Stomach (tissue), 8 donors: ENCODE measurements at regions not wholly inside any gene's neighbourhood (a gene's known extent, or its start where the extent isn't known, plus 50 kb on each side); places are given as distances from the start of the nearest gene placed in this dataset.
A peak's percentile ranks its signal among the peaks of the same experiment; 100 is the strongest.

ENCODE experiments used
- DNase-seq, 2 donors: peaks; one replicate each; pipeline versions ENCODE4 v3.0.0 to v3.0.0-alpha.2; 2013 to 2019
- H3K27ac ChIP-seq, 5 donors: fragments of 200-600 bp in 4 of 5; sonication (generic) in 4 of 5; one replicate each; pipeline ENCODE4 v1.5.1; 2013 to 2019; ENCODE audit warnings: mild to moderate bottlenecking in 1 of 5, moderate library complexity in 1 of 5
- H3K27me3 ChIP-seq, 3 donors: fragments of 200-600 bp; sonication (generic); one replicate each; pipeline ENCODE4 v1.5.1; 2017 to 2019; ENCODE audit warnings: mixed run types in 1 of 3
- H3K36me3 ChIP-seq, 4 donors: fragments of 200-600 bp; sonication (generic); 1 replicate in 3 of 4; 2 replicates in 1 of 4; pipeline ENCODE4 v1.5.1; 2016 to 2019
- H3K4me1 ChIP-seq, 4 donors: fragments of 200-600 bp; sonication (generic); one replicate each; pipeline ENCODE4 v1.5.1; 2016 to 2019
- H3K4me3 ChIP-seq, 4 donors: fragments of 200-600 bp; sonication (generic) in 3 of 4; one replicate each; pipeline ENCODE4 v1.5.1; 2016 to 2019; ENCODE audit warnings: mild to moderate bottlenecking in 1 of 4
- H3K9me3 ChIP-seq, 4 donors: fragments of 200-600 bp; sonication (generic); one replicate each; pipeline ENCODE4 v1.5.1; 2016 to 2019
- CTCF ChIP-seq, 7 experiments: fragments of 450-650 bp in 4 of 7; fragments of 200-600 bp in 3 of 7; sonication (generic) in 3 of 7; IDR thresholded peaks; one replicate each; pipeline ENCODE4 v1.5.1; 2016 to 2019; ENCODE audit warnings: antibody characterized with exemption in 7 of 7, control low read depth in 2 of 7, mild to moderate bottlenecking in 1 of 7
- EP300 ChIP-seq: sonication (generic); formaldehyde crosslinking; IDR thresholded peaks from one replicate; pipeline ENCODE4 v1.6.1; 2017; ENCODE audit warnings: antibody characterized with exemption
- POLR2A ChIP-seq, 4 donors: fragments of 450-650 bp; IDR thresholded peaks; one replicate each; pipeline ENCODE4 v1.6.1; 2016; ENCODE audit warnings: antibody characterized with exemption in 4 of 4, control low read depth in 2 of 4, mild to moderate bottlenecking in 1 of 4, moderate library complexity in 1 of 4
- POLR2AphosphoS5 ChIP-seq, 3 donors: sonication (generic); formaldehyde crosslinking; IDR thresholded peaks; one replicate each; pipeline ENCODE4 v1.6.1; 2016; ENCODE audit warnings: antibody characterized with exemption in 3 of 3
- WGBS, 5 donors: extraction: QIAGEN DNeasy Blood & Tissue Kit in 3 of 5; methylation state at CpG; one replicate each; pipeline versions ENCODE4 v1.1.5 to v1.1.7; 2013 to 2018; 5-methylcytosine and 5-hydroxymethylcytosine counted together
- intact Hi-C: fragments of 100-400 bp; cut with DNase I; formaldehyde crosslinking; loops from one replicate; pipeline ENCODE4 v1.15.1; 2023; ENCODE audit warnings: low total_unique reads
- donor health status: healthy with polysubstance abuse.
- donor health status: Bipolar disorder and iron deficiency.
- donor health status: healthy.

GRCh38 chr14:85417396-85417795 is 112.5 kb upstream of the FLRT2 start:
- TF ChIP-seq POLR2AphosphoS5 (IDR thresholded peaks at IDR 0.05) (no peak), EP300 (no peak), POLR2A (IDR thresholded peaks at IDR 0.05) (no peak), CTCF (IDR thresholded peaks at IDR 0.05) (no peak)
- 63 to 79% (median 72%) methylated on average over 2 of the region's 2 CpGs for WGBS, 5 donors

GRCh38 chr14:85418721-85419120 is 111.2 kb upstream of the FLRT2 start:
- WGBS, 5 donors, result 46 to 69% (median 64%) methylated on average over 1 of the region's 1 CpG
- DNase-seq, result peak in 1 of 2 donors; percentile 26
- intact Hi-C loops, result no loop called here

More at GRCh38 chr14:85417396-85417795, 112.5 kb upstream of the FLRT2 start:
- H3K4me1 ChIP-seq, result peaks cover 0 to 9% (median 0%) of the 10 kb centered on the region in 4 donors
- no peak overlapping the region for H3K27ac ChIP-seq
- DNase-seq, result no peak
- H3K27me3 ChIP-seq, result no peaks in the 10 kb centered on the region
- H3K9me3 ChIP-seq, result no peaks in the 10 kb centered on the region
- intact Hi-C loops, result no loop called here
- no peaks in the 10 kb centered on the region for H3K36me3 ChIP-seq
- no peak overlapping the region for H3K4me3 ChIP-seq

GRCh38 chr14:85420278-85420677 is 109.7 kb upstream of the FLRT2 start:
- intact Hi-C loops, result no loop called here
- no peak overlapping the region for H3K4me3 ChIP-seq
- DNase-seq, result no peak
- H3K4me1 ChIP-seq, result peaks cover 0 to 7% (median 0%) of the 10 kb centered on the region in 4 donors
- 84 to 96% (median 92%) methylated on average over 1 of the region's 1 CpG for WGBS, 5 donors
- no peaks in the 10 kb centered on the region for H3K9me3 ChIP-seq
- H3K27me3 ChIP-seq, result no peaks in the 10 kb centered on the region
- TF ChIP-seq POLR2A (IDR thresholded peaks at IDR 0.05) (no peak), CTCF (IDR thresholded peaks at IDR 0.05) (no peak), POLR2AphosphoS5 (IDR thresholded peaks at IDR 0.05) (no peak), EP300 (no peak)
- H3K36me3 ChIP-seq, result no peaks in the 10 kb centered on the region
- H3K27ac ChIP-seq, result no peak overlapping the region

More at GRCh38 chr14:85418721-85419120, 111.2 kb upstream of the FLRT2 start:
- Histone ChIP-seq H3K9me3 (no peaks in the 10 kb centered on the region), H3K27ac (no peak overlapping the region), H3K36me3 (no peaks in the 10 kb centered on the region), H3K4me1 (peaks cover 0 to 9% (median 0%) of the 10 kb centered on the region in 4 donors), H3K27me3 (no peaks in the 10 kb centered on the region), H3K4me3 (no peak overlapping the region)
- no peak for TF ChIP-seq EP300
- no peak for TF ChIP-seq POLR2AphosphoS5 (IDR thresholded peaks at IDR 0.05)
- no peak for TF ChIP-seq POLR2A (IDR thresholded peaks at IDR 0.05)
- TF ChIP-seq CTCF (IDR thresholded peaks at IDR 0.05), result no peak

GRCh38 chr14:85420707-85421106 is 109.2 kb upstream of the FLRT2 start:
- no peaks in the 10 kb centered on the region for H3K27me3 ChIP-seq
- no peak for TF ChIP-seq EP300
- TF ChIP-seq POLR2AphosphoS5 (IDR thresholded peaks at IDR 0.05), result no peak
- TF ChIP-seq POLR2A (IDR thresholded peaks at IDR 0.05), result no peak
- TF ChIP-seq CTCF (IDR thresholded peaks at IDR 0.05), result no peak
- no peaks in the 10 kb centered on the region for H3K36me3 ChIP-seq
- H3K4me1 ChIP-seq, result peaks cover 0 to 3% (median 0%) of the 10 kb centered on the region in 4 donors
- intact Hi-C loops, result no loop called here
- WGBS, 5 donors, result 89 to 97% (median 93%) methylated on average over 5 of the region's 5 CpGs
- H3K4me3 ChIP-seq, result no peak overlapping the region
- H3K9me3 ChIP-seq, result no peaks in the 10 kb centered on the region
- H3K27ac ChIP-seq, result no peak overlapping the region
- DNase-seq, result no peak
